ENCODE measurements at regions not wholly inside any gene's neighbourhood (a gene's known extent, or its start where the extent isn't known, plus 50 kb on each side); places are given as distances from the start of the nearest gene placed in this dataset.

GRCh38 chr1:90809996-90810395 lies 92.9 kb upstream of the BARHL2 start:
- TF ChIP-seq CTCF (IDR thresholded peaks at IDR 0.05; ENCODE audit: extremely low read depth in 1 of 2, insufficient read depth in 1 of 2, low read depth in 1 of 2, low read length in 2 of 2) (no peak), POLR2AphosphoS5 (IDR thresholded peaks at IDR 0.05; ENCODE audit: insufficient read depth, low read depth, low read length) (no peak), EZH2 (IDR thresholded peaks at IDR 0.05; ENCODE audit: borderline replicate concordance, low read depth, low read length, severe bottlenecking) (no peak), POLR2A (IDR thresholded peaks at IDR 0.05; ENCODE audit: low read depth, low read length) (no peak)
- TF ChIP-seq, protein P1, sequence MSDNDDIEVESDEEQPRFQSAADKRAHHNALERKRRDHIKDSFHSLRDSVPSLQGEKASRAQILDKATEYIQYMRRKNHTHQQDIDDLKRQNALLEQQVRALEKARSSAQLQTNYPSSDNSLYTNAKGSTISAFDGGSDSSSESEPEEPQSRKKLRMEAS (IDR thresholded peaks at IDR 0.05; ENCODE audit: insufficient read depth, insufficient read length) = no peak
